ENCODE measurements at regions not wholly inside any gene's neighbourhood (a gene's known extent, or its start where the extent isn't known, plus 50 kb on each side); places are given as distances from the start of the nearest gene placed in this dataset.
"Not testable (repeated sequence)": the region's sequence is repeated elsewhere in the genome, so short reads cannot be mapped to it uniquely, and the experiment has no call there.

DNA sequence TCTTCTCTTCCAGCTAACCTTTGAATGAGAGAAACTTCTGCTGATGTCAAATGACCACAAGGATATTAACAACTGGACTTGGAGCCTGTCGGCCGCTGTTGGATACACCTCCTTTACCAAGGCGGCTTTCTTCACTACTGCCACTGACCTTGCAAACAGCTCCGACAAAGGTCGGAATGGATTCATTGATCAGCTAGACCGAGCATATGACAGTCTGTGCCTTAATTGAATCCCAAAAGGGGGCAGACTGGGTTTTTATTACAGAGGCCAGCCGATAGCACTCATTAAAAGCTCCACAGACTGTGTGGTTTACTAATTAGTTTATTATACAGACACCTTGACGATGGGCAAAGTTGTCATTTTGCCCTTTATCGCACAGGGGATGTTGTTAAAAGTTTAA lies 394.5 kb downstream of the RERGL start:
- no peak for DNase-seq

DNA sequence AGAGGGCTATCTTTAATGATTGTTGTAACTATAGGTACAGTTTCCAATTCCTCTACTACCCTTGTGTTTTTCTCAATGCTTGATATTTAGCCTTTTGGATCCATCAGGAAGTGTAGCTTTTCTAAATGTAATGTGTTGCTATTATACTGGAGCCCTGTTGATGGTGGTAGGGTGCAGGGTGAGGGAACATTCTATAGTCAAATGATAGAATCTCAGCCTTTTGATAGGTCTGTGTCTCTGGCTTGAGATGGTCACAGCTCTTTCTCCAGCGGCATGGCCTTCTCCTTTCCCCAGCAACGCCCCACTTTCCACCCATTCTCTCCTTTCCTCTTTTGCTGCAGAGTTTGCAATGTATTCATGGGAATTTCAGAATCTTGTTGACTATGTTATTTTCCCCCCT lies 398.6 kb downstream of the RERGL start:
- no peak for DNase-seq

GRCh38 chr12:17680220-17680619 lies 409.8 kb downstream of the RERGL start:
- no peak for DNase-seq

DNA sequence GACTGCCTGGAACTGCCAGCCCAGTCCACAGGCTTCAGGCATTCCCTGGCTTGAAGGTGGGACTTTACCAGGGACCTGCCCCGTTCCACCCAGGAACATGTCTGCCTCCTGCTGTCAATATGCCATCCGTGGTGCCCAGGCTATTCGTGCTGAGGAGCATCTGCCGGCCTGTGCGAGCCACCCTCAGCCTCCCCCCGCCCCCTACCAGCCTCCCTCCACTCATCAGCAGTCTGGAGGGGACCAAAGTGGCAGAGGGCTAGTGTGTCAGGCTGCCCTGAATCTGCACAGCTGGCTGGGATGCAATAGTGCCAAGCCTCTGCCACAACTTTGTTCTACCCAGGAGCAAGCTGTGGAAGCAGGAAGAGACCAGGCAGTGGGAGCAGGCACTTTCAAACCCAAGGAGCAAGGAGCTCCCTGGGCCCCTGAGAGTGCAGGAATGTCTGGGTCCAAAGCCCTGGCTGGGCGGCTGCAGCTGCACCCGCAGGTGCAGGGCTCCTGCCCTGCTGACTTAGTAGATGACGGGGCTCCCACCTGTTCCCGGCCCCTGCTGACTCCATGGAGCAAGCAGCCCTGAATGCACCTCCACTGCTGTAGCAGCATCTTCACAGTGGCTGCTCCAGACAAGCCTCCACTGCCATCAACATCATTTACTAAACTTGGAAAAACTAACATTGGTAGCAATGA lies 423.2 kb downstream of the RERGL start:
- DNase-seq: no peak

- DNase-seq: no peak
Observed at GRCh38 chr12:17665839-17666238, 424.2 kb downstream of the RERGL start.

- no peak for DNase-seq
Observed at GRCh38 chr12:17661250-17661649, 428.7 kb downstream of the RERGL start.

GRCh38 chr12:17652436-17652835 lies 437.6 kb downstream of the RERGL start:
- no peak for DNase-seq

GRCh38 chr12:17642340-17642650 lies 447.7 kb downstream of the RERGL start:
- no peak for DNase-seq

- DNase-seq: no peak
Observed at GRCh38 chr12:17640615-17641014, 449.4 kb downstream of the RERGL start.

- no peak for DNase-seq
Observed at GRCh38 chr12:17618831-17619230, 471.2 kb downstream of the RERGL start.

DNA sequence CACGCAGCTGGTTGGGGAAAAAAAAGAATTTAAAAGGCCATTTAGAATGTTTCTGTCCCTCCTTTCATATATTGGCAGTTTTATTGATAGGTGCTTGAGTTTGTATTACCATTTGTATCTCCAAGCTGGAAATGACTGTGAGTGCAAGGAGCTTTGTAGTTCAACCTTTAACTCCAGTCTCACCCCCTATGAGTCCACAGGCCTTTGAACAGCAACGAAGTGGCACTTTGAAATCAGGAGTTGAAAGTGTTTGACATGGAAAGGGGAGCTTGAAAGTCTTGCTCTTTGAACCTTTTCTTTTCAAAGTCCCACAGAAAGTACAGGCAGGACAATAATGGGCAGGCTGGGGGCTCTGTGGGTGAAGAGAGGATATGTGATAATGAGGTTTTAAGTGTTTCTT lies 480.3 kb downstream of the RERGL start:
- DNase-seq: no peak

DNA sequence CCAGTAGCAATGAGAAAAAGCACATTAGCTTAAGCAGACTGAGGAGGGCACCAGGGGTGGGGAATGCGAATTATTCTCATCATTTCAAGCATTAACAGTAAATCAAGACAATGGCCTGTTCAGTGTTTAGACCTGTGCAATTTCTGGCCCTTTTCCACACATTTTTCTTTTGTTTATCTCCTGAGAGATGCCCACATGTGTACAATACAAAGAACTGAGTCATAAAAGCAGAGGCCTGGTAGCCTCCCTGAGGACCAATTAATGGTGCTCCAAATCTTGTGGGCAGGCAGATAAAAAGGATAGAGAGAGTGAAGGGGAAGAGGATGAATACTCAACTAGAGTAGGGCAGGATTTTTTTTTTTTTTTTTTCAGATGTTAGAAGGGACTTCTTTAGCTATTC lies 480.8 kb downstream of the RERGL start:
- no peak for DNase-seq

DNA sequence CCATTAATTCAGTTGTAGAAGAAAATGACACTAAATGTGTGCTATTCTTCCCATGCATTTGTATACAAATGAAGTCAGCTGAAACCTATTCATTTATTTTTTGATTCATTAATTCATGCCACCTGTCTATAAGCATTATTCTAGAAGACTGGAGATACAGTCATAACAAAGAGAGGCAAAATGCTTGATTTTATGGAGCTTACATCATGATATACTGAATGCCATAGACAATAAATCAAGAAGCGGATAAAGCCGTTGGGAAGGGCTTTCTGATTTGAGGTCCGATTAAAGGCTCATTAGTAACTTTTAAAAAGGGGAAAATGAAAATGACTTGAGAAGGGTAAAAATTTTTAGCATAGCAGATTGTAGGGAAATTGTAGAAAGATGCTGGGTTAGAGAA lies 494.9 kb downstream of the RERGL start:
- DNase-seq: no peak

- DNase-seq: no peak
Observed at GRCh38 chr12:17593715-17594406, 496.1 kb downstream of the RERGL start.

DNA sequence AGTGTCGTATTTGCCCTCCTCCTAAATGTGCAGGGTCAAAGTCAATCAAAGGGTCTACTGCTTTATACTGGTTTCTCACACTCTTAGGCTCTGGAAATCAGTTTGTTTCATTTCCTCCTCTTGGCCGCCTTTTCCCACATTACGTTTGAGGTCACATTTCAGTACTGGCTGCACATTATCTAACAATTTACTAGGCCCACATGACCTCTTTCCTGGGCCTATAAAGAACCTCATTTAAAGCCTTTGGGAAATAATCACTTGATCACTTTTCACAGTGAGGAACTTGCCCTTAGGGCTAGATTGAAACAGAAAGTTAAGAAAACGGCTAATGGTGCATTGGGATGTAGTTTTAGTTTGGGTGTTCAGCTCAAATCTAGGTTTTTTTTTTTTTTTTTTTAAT lies 497.5 kb downstream of the RERGL start:
- no peak for DNase-seq

DNA sequence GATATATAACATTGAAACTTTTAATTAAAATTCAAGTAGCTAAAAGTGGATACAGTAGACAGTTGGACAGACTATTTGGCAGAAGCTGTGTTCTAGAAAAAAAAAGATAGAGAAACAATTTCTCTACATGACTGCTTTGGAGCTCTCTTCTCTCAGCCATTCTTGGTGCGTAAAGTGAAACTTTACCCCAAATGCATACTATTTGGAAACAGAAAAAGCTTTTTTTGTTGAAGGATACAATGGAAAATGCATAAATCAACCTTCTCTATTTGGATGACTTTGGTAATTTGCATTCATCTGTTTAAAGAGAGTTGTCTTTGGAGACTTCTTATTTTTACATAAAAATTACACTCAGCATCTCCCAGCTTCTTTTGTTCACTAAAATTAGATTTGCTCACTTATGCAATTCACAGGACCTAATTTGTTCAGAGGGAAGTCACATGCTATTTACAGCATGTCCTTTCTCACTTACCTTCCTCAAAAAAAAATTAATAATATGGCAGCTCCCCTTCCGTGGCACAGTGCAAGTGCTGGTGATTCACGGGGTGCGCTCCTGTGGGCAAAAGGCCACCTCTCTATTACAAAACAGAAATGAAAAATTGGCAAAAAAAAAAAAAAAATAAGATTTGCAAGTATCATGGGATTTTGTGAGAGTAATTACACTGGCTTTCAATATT lies 498.9 kb downstream of the RERGL start:
- no peak for DNase-seq

DNA sequence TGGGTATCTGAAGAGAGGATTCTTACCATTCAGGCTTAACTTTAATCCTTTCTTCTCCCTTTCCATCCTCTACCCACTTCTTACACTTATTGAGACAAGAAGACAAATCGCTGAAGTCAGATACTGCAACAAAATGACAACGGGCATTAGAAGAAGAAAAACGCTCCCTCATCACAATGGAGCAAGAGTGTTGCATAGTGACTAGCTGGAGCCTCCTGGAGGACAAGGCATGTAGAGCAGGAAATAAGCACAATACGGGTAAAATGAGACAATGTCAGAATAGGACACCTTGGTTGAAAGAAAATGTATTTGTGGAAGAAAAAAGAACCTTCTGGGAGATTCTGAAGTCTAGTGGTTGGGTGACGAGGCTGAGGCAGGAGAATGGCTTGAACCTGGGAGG lies 501.0 kb downstream of the RERGL start:
- DNase-seq: peak; percentile 6

DNA sequence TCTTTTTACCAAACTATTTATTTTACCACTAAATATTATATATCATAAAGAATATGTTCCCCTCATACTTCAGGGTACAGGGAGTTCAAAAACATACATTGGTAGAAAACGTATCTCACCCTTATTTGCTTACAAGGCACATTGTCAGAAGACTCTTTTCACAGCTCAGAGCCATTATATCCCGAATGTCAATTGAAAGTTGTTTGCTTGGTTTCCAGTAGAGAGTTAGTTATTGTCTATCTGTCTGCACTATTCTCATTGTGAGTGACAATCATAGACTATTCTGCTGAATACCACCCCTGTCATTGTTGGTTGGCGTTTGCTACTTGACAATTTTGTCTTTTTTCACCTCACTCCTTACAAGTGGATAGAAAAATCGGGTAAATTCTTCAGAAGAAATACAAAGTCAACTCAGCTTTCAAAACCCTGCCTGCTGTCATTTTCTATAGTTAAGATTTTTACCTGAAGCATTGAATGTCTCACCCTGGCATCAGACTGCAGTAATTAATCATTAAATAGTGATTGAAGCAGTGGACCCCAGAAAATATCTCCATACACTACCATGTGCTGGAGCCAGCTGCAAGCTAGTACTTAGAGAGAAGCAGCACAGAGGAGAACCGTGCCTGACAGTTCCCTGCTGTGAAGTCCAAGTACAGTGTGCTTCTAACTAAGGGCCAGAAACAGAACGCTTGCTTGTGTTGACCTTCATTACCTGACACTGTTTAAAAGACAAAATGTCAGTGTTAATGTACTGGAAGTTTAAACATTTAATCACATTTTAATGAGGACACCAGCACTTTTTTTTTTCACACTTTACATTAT lies 510.6 kb downstream of the RERGL start:
- no peak for DNase-seq

DNA sequence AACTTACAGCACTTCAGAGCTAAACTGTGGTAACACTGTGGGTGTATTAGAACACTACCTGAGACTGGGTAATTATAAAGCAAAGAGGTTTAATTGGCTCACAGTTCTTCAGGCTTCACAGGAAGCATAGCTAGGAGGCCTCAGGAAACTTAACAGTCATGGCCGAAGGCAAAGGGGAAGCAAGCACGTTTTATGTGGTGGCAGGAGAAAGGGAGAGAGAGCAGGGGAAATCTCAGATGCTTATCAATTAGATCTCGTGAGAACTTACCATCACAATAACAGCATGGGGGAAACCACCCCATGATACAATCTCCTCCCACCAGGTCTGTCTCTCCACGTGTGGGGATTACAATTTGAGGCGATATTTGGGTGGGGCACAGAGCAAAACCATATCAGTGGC lies 512.6 kb downstream of the RERGL start:
- DNase-seq: no peak

DNA sequence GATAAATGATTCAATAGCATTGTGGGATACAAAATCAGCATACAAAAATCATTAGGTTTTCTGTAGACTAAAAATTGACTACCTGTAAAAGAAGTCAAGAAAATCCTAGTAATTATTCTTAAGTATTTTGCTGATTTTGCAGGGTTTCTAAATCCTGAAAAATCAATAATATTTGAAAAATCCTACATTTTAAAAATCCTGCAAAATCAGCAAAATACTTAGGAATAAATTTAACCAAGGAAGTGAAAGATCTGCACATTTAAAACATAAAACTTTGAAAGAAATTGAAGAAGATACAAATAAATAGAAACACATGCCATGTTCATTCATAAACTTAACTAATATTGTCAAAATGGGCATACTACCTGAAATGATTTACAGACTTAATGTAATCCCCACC lies 517.7 kb downstream of the RERGL start:
- DNase-seq: no peak

DNA sequence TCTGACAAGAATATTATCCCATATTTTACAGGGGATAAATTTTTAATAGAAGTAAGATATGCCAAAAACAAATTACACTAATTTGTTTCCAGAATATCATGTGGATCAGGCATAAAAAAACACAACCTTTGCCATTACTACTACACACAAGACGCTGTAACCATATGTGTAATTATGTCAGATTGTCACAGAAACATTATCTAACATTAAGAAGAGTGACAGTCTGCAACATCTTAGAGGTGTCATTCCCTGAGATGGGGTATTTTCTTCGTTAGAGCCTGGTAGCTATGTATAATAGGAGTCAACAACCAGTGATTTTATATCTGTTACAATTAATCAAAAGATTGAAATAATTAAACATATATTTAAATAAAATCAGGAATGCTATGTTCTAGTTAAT lies 518.9 kb downstream of the RERGL start:
- no peak for DNase-seq

DNA sequence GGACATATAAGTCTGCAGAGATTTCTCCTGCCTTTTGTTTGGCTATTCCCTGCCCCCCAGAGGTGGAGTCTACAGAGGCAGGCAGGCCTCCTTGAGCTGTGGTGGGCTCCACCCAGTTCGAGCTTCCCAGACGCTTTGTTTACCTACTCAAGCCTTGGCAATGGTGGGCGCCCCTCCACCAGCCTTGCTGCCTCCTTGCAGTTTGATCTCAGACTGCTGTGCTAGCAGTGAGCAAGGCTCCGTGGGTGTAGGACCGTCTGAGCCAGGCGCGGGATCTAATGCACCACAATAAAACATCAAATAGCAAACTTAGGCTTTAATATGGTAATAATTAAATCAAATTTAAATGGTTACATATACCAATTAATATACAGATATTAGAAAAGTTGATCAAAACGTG lies 525.4 kb downstream of the RERGL start:
- DNase-seq: not testable (repeated sequence)

DNA sequence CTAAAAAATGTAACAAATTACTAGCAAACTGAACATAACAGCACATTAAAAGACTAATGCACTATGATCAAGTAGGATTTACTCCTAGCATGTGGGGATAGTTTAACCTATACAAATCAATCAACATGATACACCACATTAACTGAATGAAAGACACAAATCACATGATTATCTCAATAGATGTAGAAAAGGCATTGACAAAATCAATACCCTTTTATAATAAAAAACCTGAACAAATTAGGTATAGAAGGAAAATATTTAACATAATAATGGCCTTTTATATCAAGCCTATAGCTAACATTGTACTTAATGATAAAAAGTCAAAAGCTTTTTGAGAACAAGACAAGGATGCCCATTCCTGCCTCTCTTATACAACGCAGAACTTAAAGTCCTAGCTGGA lies 540.0 kb downstream of the RERGL start:
- no peak for DNase-seq

GRCh38 chr12:17540921-17541320 lies 549.1 kb downstream of the RERGL start:
- no peak for DNase-seq
